MM.1S (cell line): ENCODE measurements at regions not wholly inside any gene's neighbourhood (a gene's known extent, or its start where the extent isn't known, plus 50 kb on each side); places are given as distances from the start of the nearest gene placed in this dataset.

Experiments
- CTCF ChIP-seq: fragments of 300-600 bp; sonication (generic); IDR thresholded peaks from 2 replicates; pipeline ENCODE4 v1.5.1; 2016; ENCODE audit warnings: antibody characterized with exemption, low read length, mixed read lengths
- EZH2phosphoT487 ChIP-seq: fragments of 300-600 bp; sonication (generic); IDR thresholded peaks from 2 replicates; pipeline ENCODE4 v1.6.1; 2018; ENCODE audit warnings: antibody characterized with exemption, low read length

DNA sequence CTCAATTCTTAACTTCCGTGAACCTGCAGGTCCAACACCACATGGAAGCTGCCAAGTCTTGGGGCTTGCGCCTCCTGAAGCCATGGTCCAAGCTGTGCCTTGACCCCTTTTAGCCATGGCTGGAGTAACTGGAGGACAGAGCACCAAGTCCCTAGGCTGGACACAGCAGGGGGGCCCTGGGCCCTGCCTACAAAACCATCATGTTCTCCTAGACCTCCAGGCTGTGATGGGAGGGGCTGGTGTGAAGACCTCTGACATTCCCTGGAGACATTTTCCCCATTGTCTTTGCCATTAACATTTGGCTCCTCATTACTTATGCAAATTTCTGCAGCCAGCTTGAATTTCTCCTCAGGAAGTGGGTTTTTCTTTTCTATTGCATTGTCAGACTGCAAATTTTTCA lies 570.1 kb downstream of the FSCB start:
- TF ChIP-seq CTCF (no peak), EZH2phosphoT487 (no peak)
